Neural progenitor cell (in vitro differentiated cells): ENCODE measurements at regions not wholly inside any gene's neighbourhood (a gene's known extent, or its start where the extent isn't known, plus 50 kb on each side); places are given as distances from the start of the nearest gene placed in this dataset.

Experiments used
- DNase-seq: peaks from one replicate; pipeline ENCODE4 v3.0.0-alpha.2; 2016; ENCODE audit warnings: low spot score
- H2AFZ ChIP-seq: fragments of 200-600 bp; sonication (generic); replicated peaks from 2 replicates; pipeline ENCODE4 v1.6.1; 2016; ENCODE audit warnings: antibody characterized with exemption
- H3F3A ChIP-seq: fragments of 200-600 bp; sonication (generic); 2 replicates; pipeline ENCODE4 v1.6.1; 2016; ENCODE audit warnings: antibody characterized with exemption, low read depth
- H3K27ac ChIP-seq: fragments of 200-600 bp; sonication (generic); 2 replicates; pipeline ENCODE4 v1.5.1; 2016; ENCODE audit warnings: mild to moderate bottlenecking
- H3K27me3 ChIP-seq: fragments of 200-600 bp; sonication (generic); 2 replicates; pipeline ENCODE4 v1.6.1; 2016; ENCODE audit warnings: mild to moderate bottlenecking, moderate library complexity
- H3K36me3 ChIP-seq: fragments of 200-600 bp; sonication (generic); 2 replicates; pipeline ENCODE4 v1.5.1; 2016
- H3K4me1 ChIP-seq: fragments of 200-600 bp; sonication (generic); 2 replicates; pipeline ENCODE4 v1.6.1; 2016; ENCODE audit warnings: mixed run types
- H3K4me2 ChIP-seq: fragments of 200-600 bp; sonication (generic); 2 replicates; pipeline ENCODE4 v1.6.1; 2016
- H3K4me3 ChIP-seq: fragments of 200-600 bp; sonication (generic); 2 replicates; pipeline ENCODE4 v1.5.1; 2016
- H3K79me2 ChIP-seq: fragments of 200-600 bp; sonication (generic); 2 replicates; pipeline ENCODE4 v1.6.1; 2016; ENCODE audit warnings: low read depth
- H3K9ac ChIP-seq: fragments of 200-600 bp; sonication (generic); 2 replicates; pipeline ENCODE4 v1.6.1; 2016
- H3K9me3 ChIP-seq: fragments of 200-600 bp; sonication (generic); 2 replicates; pipeline ENCODE4 v1.5.1; 2016; ENCODE audit warnings: low read depth
- H4K20me1 ChIP-seq: fragments of 200-600 bp; sonication (generic); 2 replicates; pipeline ENCODE4 v1.6.1; 2016; ENCODE audit warnings: low read depth
- H3K27ac Mint-ChIP-seq: 3 replicates; pipeline ENCODE4 v1.8.0; 2021; ENCODE audit warnings: mixed read lengths
- H3K27me3 Mint-ChIP-seq: 2 replicates; pipeline ENCODE4 v1.8.0; 2022; ENCODE audit warnings: low read depth, mild to moderate bottlenecking, inconsistent platforms, moderate library complexity, mixed read lengths; ENCODE audit not compliant: insufficient read depth
- H3K36me3 Mint-ChIP-seq: 3 replicates; pipeline ENCODE4 v1.8.0; 2021; ENCODE audit warnings: mixed read lengths
- H3K4me1 Mint-ChIP-seq: 3 replicates; pipeline ENCODE4 v1.8.0; 2021; ENCODE audit warnings: mixed read lengths
- H3K4me3 Mint-ChIP-seq: 3 replicates; pipeline ENCODE4 v1.8.0; 2021; ENCODE audit warnings: mild to moderate bottlenecking, moderate library complexity, mixed read lengths
- H3K9me3 Mint-ChIP-seq: 3 replicates; pipeline ENCODE4 v1.8.0; 2020; ENCODE audit warnings: mixed read lengths
- EZH2 ChIP-seq: fragments of 200-600 bp; sonication (generic); IDR thresholded peaks from 2 replicates; pipeline ENCODE4 v1.6.1; 2017; ENCODE audit warnings: antibody characterized with exemption, mild to moderate bottlenecking, moderate library complexity
- EZH2phosphoT487 ChIP-seq: fragments of 200-600 bp; sonication (generic); IDR thresholded peaks from 2 replicates; pipeline ENCODE4 v1.6.1; 2017; ENCODE audit warnings: antibody characterized with exemption
- TF ChIP-seq, protein P1 (sequence below): fragments of 200-600 bp; sonication (generic); IDR thresholded peaks from 2 replicates; pipeline ENCODE4 v1.5.1; 2017; ENCODE audit warnings: antibody characterized with exemption, mild to moderate bottlenecking

DNA sequence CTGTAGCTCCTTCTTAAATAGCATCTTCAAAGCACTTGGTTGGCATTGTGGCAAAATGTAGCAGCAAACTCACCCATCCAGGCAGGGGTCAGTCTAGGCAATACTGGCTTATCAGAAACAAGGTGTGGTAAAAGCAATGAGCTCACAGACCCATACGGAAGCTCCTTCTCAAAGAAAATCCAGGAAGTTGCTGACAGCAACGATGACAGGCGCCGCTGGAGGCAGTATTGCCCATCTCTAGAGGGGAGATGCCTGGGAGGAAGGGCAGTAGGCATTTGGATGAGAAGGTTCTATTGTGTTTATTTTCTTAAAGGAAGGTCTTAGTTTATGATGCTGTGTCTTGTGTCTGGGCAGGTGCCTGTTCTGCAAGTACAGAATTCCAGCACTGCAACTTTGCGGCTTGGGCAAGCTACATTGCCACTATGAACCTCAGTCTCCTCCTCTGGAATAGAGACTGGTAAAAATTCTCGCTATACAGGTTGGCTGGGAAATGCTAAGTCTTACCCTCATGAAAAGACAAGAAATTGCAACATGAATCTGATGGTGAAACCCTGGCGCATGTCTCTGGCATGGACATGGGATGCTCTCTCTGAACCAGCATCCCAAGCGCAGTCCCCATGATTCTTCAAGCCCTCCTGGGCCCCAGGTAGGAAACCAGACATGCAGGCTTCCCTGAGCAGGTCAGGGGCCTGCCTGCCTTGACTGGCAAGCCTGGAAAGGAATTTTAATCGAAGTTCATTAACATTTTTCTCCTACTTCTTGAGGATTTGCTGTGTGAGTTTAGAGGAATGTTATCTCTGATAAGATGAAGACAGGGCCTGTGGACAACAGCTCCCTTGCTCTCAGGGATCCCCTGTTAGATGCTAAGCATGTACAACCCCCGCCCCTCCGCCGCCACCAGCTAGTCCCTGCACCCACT lies 156.0 kb downstream of the TFCP2L1 start:
- no peak for TF ChIP-seq EZH2phosphoT487
- TF ChIP-seq, protein P1, sequence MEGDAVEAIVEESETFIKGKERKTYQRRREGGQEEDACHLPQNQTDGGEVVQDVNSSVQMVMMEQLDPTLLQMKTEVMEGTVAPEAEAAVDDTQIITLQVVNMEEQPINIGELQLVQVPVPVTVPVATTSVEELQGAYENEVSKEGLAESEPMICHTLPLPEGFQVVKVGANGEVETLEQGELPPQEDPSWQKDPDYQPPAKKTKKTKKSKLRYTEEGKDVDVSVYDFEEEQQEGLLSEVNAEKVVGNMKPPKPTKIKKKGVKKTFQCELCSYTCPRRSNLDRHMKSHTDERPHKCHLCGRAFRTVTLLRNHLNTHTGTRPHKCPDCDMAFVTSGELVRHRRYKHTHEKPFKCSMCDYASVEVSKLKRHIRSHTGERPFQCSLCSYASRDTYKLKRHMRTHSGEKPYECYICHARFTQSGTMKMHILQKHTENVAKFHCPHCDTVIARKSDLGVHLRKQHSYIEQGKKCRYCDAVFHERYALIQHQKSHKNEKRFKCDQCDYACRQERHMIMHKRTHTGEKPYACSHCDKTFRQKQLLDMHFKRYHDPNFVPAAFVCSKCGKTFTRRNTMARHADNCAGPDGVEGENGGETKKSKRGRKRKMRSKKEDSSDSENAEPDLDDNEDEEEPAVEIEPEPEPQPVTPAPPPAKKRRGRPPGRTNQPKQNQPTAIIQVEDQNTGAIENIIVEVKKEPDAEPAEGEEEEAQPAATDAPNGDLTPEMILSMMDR: peak; percentile 82

DNA sequence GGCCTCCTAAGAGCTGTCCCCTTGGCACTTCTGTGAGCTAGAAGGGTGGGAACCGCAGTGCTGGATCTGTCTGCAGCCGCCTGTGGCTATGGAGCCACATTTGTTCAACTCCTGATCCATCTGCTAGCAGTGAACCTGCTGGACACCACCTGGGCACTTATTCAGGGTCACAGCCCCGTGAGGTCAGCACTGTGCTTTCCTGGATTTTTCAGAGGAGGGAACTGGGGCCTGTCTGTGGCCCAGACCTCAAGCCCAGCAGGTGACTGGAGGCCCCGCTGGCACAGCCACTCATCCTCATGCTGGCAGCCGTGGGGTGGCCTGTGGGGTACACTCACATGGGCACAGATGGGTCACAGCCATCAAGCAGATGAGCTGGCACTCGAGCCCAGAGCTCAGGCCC lies 155.3 kb downstream of the TFCP2L1 start:
- DNase-seq: no peak
- Histone ChIP-seq H2AFZ (no peak overlapping the region), H3F3A (no peaks in the 10 kb centered on the region), H3K27me3 (no peaks in the 10 kb centered on the region), H3K4me3 (no peak overlapping the region), H3K9me3 (no peaks in the 10 kb centered on the region), H3K79me2 (no peaks in the 10 kb centered on the region), H3K4me2 (no peak overlapping the region), H3K9ac (no peak overlapping the region), H3K27ac (no peak overlapping the region), H4K20me1 (no peaks in the 10 kb centered on the region), H3K36me3 (no peaks in the 10 kb centered on the region), H3K4me1 (no peaks in the 10 kb centered on the region)
- TF ChIP-seq EZH2 (no peak), EZH2phosphoT487 (no peak)
- TF ChIP-seq, protein P1: no peak
- Mint-ChIP-seq H3K27ac (no peak overlapping the region), H3K36me3 (no peaks in the 10 kb centered on the region), H3K27me3 (peaks cover 8% of the 10 kb centered on the region), H3K4me3 (no peak overlapping the region), H3K9me3 (peaks cover 2% of the 10 kb centered on the region), H3K4me1 (peaks cover 9% of the 10 kb centered on the region)

More for the DNA sequence above, 156.0 kb downstream of the TFCP2L1 start:
- H3K36me3 ChIP-seq: no peaks in the 10 kb centered on the region
- Mint-ChIP-seq H3K36me3 (no peaks in the 10 kb centered on the region), H3K4me3 (no peak overlapping the region), H3K27ac (peak overlapping the region; percentile 37), H3K4me1 (peaks cover 6% of the 10 kb centered on the region), H3K9me3 (no peaks in the 10 kb centered on the region), H3K27me3 (peaks cover 5% of the 10 kb centered on the region)
- no peaks in the 10 kb centered on the region for H3K4me1 ChIP-seq
- H3K27ac ChIP-seq: no peak overlapping the region
- H3F3A ChIP-seq: no peaks in the 10 kb centered on the region
- no peaks in the 10 kb centered on the region for H3K79me2 ChIP-seq
- no peak overlapping the region for H3K4me3 ChIP-seq
- H3K9me3 ChIP-seq: no peaks in the 10 kb centered on the region
- no peak overlapping the region for H3K9ac ChIP-seq
- peak; percentile 72 for DNase-seq
- no peak overlapping the region for H3K4me2 ChIP-seq
- H2AFZ ChIP-seq: no peak overlapping the region
- no peaks in the 10 kb centered on the region for H3K27me3 ChIP-seq
- no peaks in the 10 kb centered on the region for H4K20me1 ChIP-seq

DNA sequence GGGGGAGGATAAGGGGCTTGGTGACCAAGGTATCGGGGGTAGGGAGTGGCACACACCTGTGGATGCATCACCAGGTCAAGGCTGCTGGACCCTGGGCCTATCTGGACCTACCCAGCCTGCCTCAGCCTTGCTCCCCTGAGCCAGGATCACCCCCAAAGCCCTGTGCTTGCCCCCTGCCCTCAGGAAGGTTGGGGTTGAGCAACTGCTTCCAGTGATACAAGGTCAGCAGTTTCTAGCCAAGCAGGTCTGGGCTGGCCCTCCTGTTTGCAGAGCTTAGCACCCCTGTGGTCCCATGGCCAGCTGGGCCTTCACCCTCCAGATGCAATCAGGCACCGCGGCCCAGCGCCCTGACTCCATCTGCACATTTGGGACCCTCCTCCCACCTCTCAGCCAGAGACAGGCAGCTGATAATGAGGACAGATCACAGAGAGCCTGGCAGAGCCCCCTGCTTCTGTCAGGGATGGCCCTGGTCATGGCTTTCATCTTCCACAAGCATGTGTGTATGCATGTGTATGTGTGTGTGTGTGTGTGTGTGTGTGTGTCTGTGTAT lies 154.6 kb downstream of the TFCP2L1 start:
- H3K27me3 ChIP-seq: no peaks in the 10 kb centered on the region
- H3K4me1 Mint-ChIP-seq: peaks cover 9% of the 10 kb centered on the region
- H3K4me2 ChIP-seq: no peak overlapping the region
- no peaks in the 10 kb centered on the region for H3F3A ChIP-seq
- no peaks in the 10 kb centered on the region for H3K36me3 ChIP-seq
- no peak overlapping the region for H3K4me3 Mint-ChIP-seq
- H3K36me3 Mint-ChIP-seq: no peaks in the 10 kb centered on the region
- no peak overlapping the region for H2AFZ ChIP-seq
- DNase-seq: no peak
- no peak overlapping the region for H3K4me3 ChIP-seq
- H3K27ac ChIP-seq: no peak overlapping the region
- H3K9me3 Mint-ChIP-seq: peaks cover 2% of the 10 kb centered on the region
- no peaks in the 10 kb centered on the region for H3K79me2 ChIP-seq
- H3K4me1 ChIP-seq: no peaks in the 10 kb centered on the region
- H3K27ac Mint-ChIP-seq: peak overlapping the region; percentile 57
- H4K20me1 ChIP-seq: no peaks in the 10 kb centered on the region
- peaks cover 6% of the 10 kb centered on the region for H3K27me3 Mint-ChIP-seq
- no peak overlapping the region for H3K9ac ChIP-seq
- no peaks in the 10 kb centered on the region for H3K9me3 ChIP-seq
- TF ChIP-seq, protein P1: no peak
- TF ChIP-seq EZH2phosphoT487 (no peak), EZH2 (no peak)
